Stimulated activated CD8-positive, alpha-beta memory T cell treated with anti-CD3 and anti-CD28 coated beads, Interleukin-4, amount 100 ng/mL, for 1 hour (primary cell): ENCODE measurements at regions not wholly inside any gene's neighbourhood (a gene's known extent, or its start where the extent isn't known, plus 50 kb on each side); places are given as distances from the start of the nearest gene placed in this dataset.

Experiments used
- DNase-seq, 2 donors: peaks; one replicate each; pipeline ENCODE4 v3.0.0-alpha.2; 2020; ENCODE audit warnings: low read depth in 2 of 2, low spot score in 1 of 2

DNA sequence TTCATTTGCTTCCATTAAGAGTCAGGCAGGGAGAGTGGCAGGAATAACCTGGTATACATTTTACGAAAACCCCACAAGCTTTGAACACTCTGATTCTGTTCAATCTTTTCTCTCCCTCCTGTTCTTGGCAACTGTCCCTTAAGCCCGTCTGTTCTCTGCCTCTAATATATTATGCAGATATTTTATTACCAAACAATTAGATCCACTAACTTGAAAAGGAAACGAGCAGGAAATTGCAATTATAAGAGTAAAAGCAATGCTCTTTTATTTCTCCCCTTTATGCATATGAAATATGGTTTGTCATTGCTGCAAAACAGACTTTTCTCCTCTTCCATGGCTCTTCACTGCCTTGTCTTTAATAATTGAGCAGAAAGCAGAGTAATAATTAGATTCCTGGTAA is 149.1 kb upstream of the CELF4 start:
- no peak for DNase-seq

DNA sequence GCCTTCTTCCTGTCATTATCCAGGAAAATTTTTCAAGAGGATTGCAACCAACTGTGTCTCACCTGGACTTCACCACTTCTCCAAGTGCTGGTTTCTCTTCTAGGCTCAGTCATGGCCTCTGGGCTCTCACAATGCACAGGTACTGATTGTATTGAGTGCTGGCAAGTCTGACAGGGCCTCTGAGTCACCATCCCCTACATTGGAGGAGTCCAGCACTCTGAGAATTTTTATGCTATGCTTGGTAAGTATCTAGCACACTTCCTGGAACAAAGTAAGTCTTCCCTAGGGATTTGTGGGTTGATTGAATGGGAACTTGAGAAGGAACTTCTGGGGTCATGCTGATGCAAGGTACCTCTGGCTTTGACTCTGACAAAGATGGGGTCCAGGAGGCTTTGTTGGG is 147.2 kb upstream of the CELF4 start:
- no peak for DNase-seq

DNA sequence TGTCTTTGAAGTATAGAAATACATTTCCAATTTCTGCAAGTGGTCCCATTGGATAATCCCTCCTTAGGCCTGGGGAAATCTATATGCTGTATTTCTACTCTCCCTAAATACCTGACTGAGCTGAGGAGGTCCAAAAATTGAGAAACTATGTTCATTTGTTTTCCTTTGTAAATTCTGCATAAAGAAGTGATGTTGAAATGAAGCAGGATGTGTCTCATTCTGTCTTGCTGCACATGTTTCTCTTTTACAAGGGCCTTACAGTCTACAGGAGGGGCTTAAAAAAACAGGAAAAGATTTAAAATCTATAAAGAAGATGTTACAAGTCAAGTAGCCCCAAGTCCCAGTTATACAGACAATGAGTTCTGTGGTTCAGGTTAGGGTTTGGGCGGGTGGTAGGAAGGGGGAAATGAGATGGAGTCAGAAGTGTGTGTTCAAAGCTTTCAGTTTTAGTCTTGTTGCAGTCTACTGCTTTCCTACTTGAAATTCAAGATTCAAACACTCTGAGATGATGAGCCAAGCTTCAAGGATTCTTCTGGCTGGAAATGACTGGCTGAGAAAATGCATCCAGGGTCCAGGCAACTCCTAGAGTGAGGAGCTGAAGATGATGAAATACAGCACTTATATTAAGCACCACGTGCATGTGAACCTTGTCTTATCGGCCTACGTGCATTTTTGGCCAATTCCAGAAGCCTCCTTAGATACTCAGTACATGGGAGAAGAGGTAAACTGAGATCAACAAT is 146.3 kb upstream of the CELF4 start:
- no peak for DNase-seq

DNA sequence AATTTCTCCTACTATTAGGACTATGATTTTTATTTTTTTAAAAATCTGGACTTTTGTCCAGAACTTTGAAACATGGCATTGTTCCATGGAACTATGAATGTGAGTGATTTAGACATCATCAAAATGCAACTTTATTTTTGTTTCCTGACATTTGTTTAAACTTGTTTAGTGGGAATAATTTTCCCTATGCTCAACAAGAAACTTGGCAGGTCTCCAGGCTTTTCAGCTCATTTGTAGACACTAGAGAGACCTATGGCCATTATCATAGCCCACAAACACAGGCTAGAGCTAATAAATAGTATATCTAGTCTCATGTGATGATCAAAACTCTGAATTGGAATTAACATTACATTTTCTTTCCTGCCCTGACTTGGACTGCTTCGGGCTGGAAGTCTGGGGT is 145.1 kb upstream of the CELF4 start:
- no peak for DNase-seq

DNA sequence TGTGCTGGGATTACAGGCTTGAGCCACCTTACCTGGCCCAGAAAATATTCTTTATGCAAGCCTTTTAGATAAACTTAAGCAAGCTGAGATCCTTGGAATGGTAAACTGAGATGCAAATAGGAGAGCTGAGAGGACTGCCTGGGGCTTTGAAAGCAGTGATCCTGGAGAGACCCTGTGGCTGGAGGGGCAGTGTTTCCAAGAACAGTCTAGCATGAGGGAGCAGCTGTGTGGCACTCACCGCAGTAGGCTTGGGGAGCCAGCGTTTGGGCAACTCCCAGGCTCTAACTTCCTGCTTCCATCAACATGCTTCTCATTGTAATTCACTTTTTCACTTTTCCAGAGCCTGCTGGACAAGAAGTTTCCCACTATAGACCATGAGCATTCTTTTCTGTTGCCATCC is 144.1 kb upstream of the CELF4 start:
- no peak for DNase-seq

DNA sequence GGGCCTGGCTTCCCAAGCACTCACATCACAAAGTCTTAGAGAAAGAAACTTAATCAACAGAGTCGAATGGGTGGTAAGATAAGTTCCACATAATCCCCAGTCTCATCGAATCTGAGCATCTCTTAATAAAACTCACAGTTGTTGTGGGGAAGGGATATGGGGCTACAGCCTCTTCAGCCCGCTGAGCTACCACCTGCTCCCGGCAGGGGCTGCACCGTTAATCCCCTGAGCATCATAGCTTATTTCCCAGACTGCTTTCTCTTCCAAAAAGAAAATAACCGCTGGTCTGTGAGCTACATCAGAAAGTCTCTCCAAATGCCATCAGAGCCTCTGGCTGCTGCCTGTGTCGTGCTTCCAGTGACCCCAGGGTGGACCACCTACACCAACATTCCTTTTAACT is 139.4 kb upstream of the CELF4 start:
- no peak for DNase-seq

DNA sequence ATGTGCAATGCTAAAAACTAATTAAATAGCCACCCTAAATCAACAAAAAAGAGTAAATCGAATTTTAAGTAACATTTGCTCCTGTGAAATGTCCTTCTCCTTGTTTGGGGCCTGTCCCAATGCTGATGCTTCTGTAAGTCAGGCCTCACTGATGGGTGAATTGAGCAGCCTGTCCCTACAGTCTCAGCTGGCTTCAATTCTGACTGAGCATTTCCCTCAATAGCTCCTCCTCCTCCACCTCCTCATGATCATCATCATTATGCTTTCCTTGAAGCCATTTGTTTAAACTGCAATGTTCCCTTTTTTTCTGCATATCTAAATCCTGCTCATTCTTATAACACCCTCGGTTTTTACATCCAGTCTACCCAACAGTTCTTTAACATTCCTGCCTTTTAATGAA is 137.2 kb upstream of the CELF4 start:
- no peak for DNase-seq

DNA sequence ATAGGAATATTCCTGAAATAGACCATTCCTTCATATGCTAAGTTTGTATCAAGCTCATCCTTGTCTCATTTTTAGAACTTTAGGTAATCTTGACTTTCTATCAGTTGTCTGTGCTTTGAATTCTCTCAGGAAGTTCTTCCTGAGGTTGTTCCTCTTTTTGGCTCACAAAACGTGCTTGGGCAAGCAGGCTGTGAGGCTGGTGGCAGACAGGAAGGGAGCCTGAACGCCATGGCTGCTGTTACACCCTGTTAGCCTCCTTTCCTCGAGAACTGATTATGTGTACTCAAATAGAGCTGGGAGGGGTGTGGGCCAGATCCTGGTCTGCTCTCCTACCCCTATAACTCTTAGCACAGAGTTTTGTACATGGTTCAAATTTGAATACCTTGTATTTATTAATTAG is 136.4 kb upstream of the CELF4 start:
- DNase-seq, result no peak

DNA sequence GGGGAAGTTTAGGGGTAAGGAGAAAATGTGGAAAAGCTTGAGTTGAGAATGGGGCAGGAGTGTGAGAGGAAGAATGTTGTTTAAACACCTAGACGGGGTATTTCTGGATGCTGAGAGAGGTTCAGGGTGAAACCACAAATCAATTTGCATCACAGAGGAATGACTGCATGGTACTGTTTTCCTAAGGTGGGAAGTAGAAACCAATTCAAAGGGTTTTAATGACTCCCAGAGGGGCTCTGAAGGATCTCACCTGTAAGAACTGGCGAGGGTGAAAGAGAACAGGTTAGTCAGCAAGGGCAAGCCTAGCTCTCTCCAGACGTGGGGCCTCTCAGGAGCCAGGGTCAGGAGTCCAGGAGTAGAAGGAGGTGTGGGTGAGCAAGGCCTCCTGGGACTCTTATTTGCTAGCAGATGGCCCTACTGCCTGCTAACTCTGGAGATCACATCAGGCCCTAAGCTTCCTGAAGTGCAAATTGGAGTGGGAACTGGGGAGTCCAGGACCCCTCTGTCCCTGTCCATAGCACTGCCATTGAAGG is 133.0 kb upstream of the CELF4 start:
- DNase-seq, result no peak

DNA sequence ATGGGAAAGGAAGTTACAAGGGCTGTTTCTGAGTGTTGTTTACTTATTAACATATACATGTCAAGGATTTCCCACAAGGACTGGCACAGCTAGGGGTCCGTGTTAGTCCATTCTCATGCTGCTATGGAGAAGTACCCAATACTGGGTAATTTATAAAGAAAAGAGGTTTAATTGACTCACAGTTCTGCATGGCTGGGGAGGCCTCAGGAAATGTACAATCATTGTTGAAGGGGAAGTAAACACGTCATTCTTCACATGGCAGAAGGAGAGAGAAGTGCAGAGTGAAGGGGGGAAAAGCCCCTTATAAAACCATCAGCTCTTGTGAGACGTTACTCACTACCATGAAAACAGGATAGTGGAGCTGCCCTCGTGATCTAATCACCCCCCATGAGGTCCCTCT is 128.9 kb upstream of the CELF4 start:
- DNase-seq, result no peak

DNA sequence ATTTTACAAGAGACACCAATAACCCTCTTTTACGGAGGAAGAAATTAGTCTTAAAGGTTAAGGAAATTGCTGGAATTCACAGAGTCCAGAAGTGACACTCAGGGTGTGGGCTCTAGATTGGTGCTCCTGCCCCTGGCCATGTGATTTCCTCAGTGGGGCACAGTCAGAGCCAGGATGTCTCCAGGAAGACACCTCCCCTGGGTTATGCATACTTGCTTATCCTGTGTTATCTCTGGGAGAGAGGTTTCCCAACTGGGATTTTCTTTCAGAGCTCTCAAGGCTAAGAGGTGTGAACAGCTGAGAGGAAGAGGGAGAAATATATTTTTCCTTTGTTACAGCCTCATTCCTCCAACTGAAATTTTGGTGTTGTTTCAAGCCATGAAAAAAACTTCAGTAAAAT is 125.6 kb upstream of the CELF4 start:
- DNase-seq, result no peak

DNA sequence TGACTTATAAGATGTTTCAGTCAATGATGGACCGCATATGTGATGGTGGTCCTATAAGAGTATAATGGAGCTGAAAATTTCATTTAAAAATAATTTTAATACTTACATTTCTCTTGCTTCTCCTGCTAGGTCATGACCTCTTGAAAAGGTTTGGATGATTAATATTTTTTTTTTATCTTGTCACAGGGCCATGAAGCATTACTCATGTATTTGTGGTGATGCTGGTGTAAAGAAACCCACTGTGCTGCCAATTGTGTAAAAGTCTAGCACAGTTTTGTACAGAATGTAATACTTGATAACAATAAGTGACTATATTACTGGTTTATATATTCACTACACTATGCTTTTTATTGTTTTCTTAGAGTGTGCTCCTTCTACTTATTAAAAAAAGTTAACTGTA is 124.2 kb upstream of the CELF4 start:
- no peak for DNase-seq

DNA sequence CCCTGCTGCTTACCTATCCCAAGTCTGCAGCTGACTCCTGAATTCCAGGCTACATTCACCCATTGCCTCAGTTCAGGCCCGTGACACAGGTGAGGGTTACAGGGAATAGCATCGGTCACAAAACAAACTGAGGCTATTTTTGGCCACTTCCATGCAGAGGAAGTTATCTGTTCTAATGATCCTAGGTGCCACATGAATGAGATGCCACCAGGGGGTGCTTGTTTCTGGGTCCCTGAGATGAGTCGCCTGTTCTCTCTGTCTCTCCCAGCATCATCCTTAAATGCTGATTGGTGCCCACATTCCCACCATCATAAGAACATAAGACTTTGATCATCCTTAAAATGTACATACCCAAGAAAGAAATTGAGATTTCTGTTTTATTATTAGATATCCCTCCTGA is 119.0 kb upstream of the CELF4 start:
- DNase-seq, result no peak

DNA sequence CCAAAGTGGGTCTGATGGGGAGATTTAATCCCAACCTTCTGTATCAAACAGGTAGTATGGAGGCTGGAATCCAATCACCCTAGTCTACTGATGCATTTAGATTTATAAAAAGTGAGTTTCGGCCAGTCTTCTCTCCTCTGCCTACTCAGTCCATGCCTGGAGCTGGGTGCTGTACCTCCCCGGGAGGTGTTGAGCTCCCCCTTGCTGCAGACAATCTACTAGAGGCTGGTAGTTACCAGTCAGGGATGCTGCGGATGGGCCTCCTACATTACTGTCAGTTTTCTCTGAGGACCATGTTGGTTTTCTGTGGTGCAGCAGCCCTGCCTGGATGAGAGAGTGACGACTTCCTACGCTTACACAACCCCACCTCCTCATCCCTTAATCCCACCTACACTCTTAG is 118.6 kb upstream of the CELF4 start:
- DNase-seq, result no peak

DNA sequence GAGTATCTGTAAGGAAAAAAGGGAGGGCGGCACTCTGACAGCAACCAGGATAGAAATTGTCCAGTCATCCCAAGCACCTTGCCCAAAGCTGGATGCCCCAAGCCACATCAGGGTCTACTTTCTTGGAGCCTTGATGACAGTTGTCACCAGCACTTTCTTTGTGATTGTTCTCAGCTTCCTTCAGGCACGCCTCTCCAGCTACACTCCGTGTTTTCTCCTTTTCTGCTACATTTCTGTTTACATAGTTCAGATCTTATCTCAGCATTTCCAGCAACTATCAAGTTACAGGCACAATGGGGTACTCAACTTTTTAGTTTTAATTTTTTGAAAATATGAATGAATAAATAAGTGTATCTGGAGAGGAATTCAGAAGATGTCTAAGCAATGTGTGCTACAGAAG is 115.3 kb upstream of the CELF4 start:
- no peak for DNase-seq

DNA sequence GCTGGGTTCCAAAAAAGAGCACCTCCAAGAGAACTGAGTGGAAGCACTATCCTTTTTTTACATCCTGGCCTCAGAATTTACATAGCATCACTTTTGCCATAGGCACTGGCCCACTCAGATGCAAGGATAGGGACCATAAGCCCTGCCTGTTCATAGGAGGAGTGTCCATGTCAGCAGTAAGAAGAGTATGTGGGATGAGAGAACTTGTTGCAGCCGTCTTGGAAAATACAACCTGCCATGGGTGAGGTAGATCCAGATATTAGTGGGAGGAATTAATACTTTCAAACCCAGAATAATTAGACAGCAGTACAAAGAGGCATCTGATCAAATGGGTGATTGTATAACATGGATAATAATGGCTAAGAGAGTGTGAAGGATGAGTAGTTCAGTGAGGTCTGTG is 110.7 kb upstream of the CELF4 start:
- DNase-seq, result no peak

DNA sequence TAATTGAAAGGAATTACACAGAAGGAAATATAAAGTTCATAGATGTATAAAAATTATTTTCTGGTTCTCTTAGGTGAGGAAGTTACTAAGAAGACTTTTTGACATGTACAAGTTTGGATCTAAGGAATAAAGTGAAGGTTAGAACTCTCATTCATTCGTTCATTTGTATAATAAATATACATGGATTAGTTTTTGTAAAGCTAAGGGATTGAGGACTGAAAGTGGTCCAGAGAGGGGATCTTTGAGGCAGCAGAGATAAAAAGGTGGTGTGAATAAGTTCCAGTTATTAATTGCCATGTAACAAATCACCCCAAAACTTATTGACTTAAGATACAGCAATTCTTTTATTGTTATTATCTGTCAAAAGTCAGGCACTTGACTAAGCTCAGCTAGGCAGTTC is 110.1 kb upstream of the CELF4 start:
- DNase-seq, result no peak

DNA sequence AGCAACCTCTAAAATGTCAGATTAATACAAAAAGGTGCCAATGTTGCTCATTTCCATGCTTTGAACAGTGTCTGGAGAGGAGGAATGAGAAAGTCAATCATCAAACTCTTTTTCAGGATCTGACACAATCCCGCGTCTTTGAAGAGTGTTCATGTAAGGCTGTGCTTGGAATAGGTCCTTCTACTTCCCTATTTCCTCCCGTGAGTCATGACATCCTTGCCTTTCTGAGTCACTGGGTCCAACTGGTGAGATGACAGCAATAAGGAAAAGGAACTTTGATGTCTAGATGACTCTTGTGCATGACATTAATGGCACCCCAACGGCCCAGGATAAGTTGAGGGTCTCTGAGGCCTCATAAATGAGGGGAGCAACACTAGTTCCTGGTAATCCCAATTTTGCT is 109.0 kb upstream of the CELF4 start:
- no peak for DNase-seq

DNA sequence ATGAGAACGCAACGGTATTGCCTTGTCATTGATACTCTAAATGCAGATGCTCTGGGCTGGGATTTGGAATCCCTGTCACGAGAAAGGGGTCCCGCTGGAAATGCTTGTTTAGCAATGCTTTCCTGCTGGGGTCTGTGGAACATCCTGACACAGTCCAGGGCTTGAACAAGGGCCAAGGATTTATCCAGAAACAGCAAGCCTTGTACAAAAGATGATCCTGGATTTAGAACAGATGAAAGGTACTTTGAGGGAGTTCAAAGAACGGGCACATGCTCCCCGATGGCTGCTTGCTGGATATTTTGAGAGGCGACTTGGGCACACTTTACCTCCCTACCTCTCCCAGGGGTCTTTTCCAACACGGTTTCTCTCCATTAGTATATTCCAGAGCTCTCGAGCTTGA is 108.1 kb upstream of the CELF4 start:
- DNase-seq, result no peak

DNA sequence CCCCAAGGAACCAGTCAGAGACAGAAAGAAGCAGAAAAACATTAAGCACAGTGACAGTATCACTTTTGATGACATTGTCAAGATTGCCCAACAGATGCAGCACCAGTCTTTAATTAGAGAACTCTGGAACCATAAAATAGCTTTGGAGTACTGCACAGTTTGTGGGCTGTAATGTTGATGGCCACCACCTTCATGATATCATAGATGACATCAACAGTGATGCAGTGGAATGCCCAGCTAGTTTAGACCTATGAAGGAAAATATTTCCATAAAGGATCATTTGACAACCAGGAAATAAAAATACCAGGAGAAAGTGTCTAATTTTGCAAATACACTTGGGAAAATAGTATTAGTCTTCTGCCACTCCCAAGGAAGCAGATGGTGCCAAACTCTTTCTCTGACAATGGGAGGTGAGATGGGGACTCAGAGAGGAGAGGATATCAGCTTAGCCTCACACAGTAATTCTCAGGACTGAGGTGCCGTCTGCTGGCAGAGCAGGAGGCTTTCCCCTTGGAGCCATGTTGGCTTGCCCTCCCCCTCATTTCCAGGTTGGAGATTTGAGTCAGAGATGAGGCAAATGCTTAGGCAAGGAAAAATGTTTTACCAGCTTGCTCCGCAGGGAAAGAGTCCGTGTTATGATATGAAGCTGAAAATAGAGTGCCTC is 107.5 kb upstream of the CELF4 start:
- DNase-seq, result no peak

DNA sequence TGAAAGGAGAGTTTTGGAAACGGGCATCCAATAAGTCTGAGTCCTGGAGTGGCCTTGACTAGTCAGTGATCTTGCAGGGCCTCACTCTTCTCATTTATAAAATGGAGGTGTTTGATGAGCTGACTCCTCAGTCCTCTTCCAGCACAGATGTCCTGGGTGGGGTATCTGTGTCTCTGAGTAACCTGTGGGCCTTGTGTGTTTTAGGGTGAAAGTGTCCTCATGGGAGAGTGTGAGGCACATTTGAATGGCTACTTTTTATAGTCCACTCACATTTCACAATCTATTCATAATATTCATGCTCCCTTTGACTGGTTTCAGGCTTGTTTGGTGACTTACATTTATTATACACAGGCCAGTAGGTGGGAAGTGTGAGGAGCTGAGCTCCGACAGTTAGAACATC is 106.4 kb upstream of the CELF4 start:
- no peak for DNase-seq

DNA sequence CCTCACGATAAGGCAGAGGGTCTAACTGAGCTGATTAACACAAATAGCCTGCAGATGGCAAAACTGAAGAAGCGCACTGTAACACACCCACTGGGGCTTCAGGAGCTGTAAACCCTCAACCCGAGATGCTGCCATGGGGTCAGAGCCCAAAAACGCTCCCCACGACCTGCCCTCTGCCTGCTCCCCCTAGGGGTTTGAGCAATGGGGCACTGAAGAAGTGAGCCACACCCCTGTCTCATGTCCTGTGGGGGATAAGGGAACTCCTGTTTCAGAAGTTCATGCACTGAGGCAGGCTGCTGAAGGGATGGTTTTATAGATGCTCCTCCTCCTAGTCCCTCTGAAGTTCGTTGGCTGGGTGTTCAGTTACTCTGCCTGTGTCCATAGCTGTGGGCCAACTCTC is 105.9 kb upstream of the CELF4 start:
- DNase-seq, result no peak

DNA sequence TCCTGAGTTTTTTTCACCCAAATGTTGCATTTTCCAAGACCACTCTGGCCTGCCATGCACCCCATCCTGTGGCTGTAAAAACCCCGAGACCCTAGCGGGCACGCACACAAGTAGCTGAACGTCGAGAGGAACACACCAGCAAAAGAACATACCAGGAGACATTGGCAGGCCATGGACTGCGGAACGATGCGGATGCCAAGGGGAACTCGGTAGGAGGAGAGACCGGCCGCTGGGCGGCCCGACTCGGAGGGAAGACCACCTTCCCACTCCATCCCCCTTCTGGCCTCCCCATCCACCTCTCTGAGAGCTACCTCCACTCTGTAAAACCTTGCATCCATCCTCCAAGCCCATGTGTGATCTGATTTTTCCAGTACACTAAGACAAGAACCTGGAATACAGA is 105.5 kb upstream of the CELF4 start:
- no peak for DNase-seq
